ENCODE measurements at regions not wholly inside any gene's neighbourhood (a gene's known extent, or its start where the extent isn't known, plus 50 kb on each side); places are given as distances from the start of the nearest gene placed in this dataset.

GRCh38 chr9:115777610-115778009 is 376.0 kb upstream of the PAPPA start:
- H3K4me3 ChIP-seq (replicated peaks in 1 of 3; ENCODE audit: insufficient read depth in 1 of 3, low read depth in 2 of 3, low read length in 3 of 3), result no peak overlapping the region
- TF ChIP-seq MAFF (IDR thresholded peaks at IDR 0.05; ENCODE audit: low read depth, low read length) (0 out of 2 replicates have a peak, but pooled peaks have one; percentile 28), ZNF549 (CRISPR knock-in tag; IDR thresholded peaks at IDR 0.05) (no peak), ZIK1 (CRISPR knock-in tag; IDR thresholded peaks at IDR 0.05; ENCODE audit: borderline replicate concordance, low read depth) (no peak), ZKSCAN5 (CRISPR knock-in tag; IDR thresholded peaks at IDR 0.05) (no peak), MAFK (conservative IDR thresholded peaks at IDR 0.05 in 1 of 2, IDR thresholded peaks at IDR 0.05 in 1 of 2; ENCODE audit: low read length in 2 of 2) (peak; percentile 18 to 69; a peak in 2 of 4 replicates), SALL1 (CRISPR knock-in tag; IDR thresholded peaks at IDR 0.05) (no peak), EED (CRISPR knock-in tag; IDR thresholded peaks at IDR 0.05) (no peak), MATR3 (CRISPR knock-in tag; IDR thresholded peaks at IDR 0.05) (no peak)
- no peaks in the 10 kb centered on the region for H3K36me3 ChIP-seq (replicated peaks in 1 of 2; ENCODE audit: control insufficient read depth in 1 of 2, insufficient read depth in 2 of 2, low read length in 2 of 2)
- intact Hi-C loops (cut with micrococcal nuclease; ENCODE audit: unreplicated experiment), result no loop called here
- H2AFZ ChIP-seq (ENCODE audit: low read length), result no peak overlapping the region
- H3K79me2 ChIP-seq (ENCODE audit: insufficient read depth, low read length), result no peaks in the 10 kb centered on the region
- BruUV-seq (replicated peaks), result no TSS peak
- in situ Hi-C loops (cut with HindIII; ENCODE audit: extremely low pct_ligation_motif_present, low pct_unique_long_range_greater_than_20kb), result no loop called here
- H3K9me3 ChIP-seq (ENCODE audit: low read length), result no peaks in the 10 kb centered on the region
- ATAC-seq, result no peak
- no peak for FAIRE-seq
- 0% methylated on average over 2 of the region's 2 CpGs for WGBS (ENCODE audit: low lambda C conversion rate)
- H4K20me1 ChIP-seq (ENCODE audit: insufficient read depth, low read length), result no peaks in the 10 kb centered on the region
- no peak overlapping the region for H3K9ac ChIP-seq (ENCODE audit: insufficient read depth, low read depth, low read length)
- no peak overlapping the region for H3K4me2 ChIP-seq (ENCODE audit: low read depth, low read length)
- H3K4me1 ChIP-seq (ENCODE audit: insufficient read depth, low read length), result no peaks in the 10 kb centered on the region
- CTCF ChIA-PET (ENCODE audit: low intra/inter-chr PET ratio, low total read pairs), result no interaction called here
- POLR2A ChIA-PET, result no interaction called here
- no peak for DNase-seq (ENCODE audit: low spot score)
- no peaks in the 10 kb centered on the region for H3K27me3 ChIP-seq (ENCODE audit: control insufficient read depth in 1 of 2, insufficient read depth in 2 of 2, low read length in 2 of 2)
- no peak overlapping the region for H3K27ac ChIP-seq (ENCODE audit: extremely low read length, insufficient read depth, low read length)

GRCh38 chr9:115781070-115781736 is 372.4 kb upstream of the PAPPA start:
- Histone ChIP-seq H3K27me3 (ENCODE audit: control insufficient read depth in 1 of 2, insufficient read depth in 2 of 2, low read length in 2 of 2) (no peaks in the 10 kb centered on the region), H3K4me1 (ENCODE audit: insufficient read depth, low read length) (no peaks in the 10 kb centered on the region), H3K9ac (ENCODE audit: insufficient read depth, low read depth, low read length) (no peak overlapping the region), H3K36me3 (replicated peaks in 1 of 2; ENCODE audit: control insufficient read depth in 1 of 2, insufficient read depth in 2 of 2, low read length in 2 of 2) (no peaks in the 10 kb centered on the region), H3K27ac (ENCODE audit: extremely low read length, insufficient read depth, low read length) (no peak overlapping the region), H3K4me2 (ENCODE audit: low read depth, low read length) (no peak overlapping the region), H4K20me1 (ENCODE audit: insufficient read depth, low read length) (no peaks in the 10 kb centered on the region), H2AFZ (ENCODE audit: low read length) (no peak overlapping the region), H3K79me2 (ENCODE audit: insufficient read depth, low read length) (no peaks in the 10 kb centered on the region), H3K9me3 (ENCODE audit: low read length) (no peaks in the 10 kb centered on the region), H3K4me3 (replicated peaks in 1 of 3; ENCODE audit: insufficient read depth in 1 of 3, low read depth in 2 of 3, low read length in 3 of 3) (no peak overlapping the region)
- no peak for FAIRE-seq
- POLR2A ChIA-PET, result no interaction called here
- 2% methylated on average over 4 of the region's 4 CpGs for WGBS (ENCODE audit: low lambda C conversion rate)
- DNase-seq (ENCODE audit: low spot score), result no peak
- in situ Hi-C loops (cut with HindIII; ENCODE audit: extremely low pct_ligation_motif_present, low pct_unique_long_range_greater_than_20kb), result no loop called here
- intact Hi-C loops (cut with micrococcal nuclease; ENCODE audit: unreplicated experiment), result no loop called here
- ATAC-seq, result no peak
- no TSS peak for BruUV-seq (replicated peaks)
- CTCF ChIA-PET (ENCODE audit: low intra/inter-chr PET ratio, low total read pairs), result no interaction called here
- TF ChIP-seq SP140L (CRISPR knock-in tag; IDR thresholded peaks at IDR 0.05; ENCODE audit: borderline replicate concordance), result no peak
- no peak for TF ChIP-seq ZNF30 (CRISPR knock-in tag; IDR thresholded peaks at IDR 0.05)
- TF ChIP-seq ZNF784 (CRISPR knock-in tag; IDR thresholded peaks at IDR 0.05; ENCODE audit: borderline replicate concordance), result no peak
- TF ChIP-seq SUZ12 (IDR thresholded peaks at IDR 0.05; ENCODE audit: low read depth, low read length), result no peak
